GM21390 (cell line): ENCODE measurements at regions not wholly inside any gene's neighbourhood (a gene's known extent, or its start where the extent isn't known, plus 50 kb on each side); places are given as distances from the start of the nearest gene placed in this dataset.
A peak's percentile ranks its signal among the peaks of the same experiment; 100 is the strongest.
"Not testable (repeated sequence)": the region's sequence is repeated elsewhere in the genome, so short reads cannot be mapped to it uniquely, and the experiment has no call there.

Source experiments
- ATAC-seq: cut with Tn5 transposase; IDR thresholded peaks from one replicate; pipeline ENCODE4 v1.9.1; 2021; ENCODE audit not compliant: unreplicated experiment

DNA sequence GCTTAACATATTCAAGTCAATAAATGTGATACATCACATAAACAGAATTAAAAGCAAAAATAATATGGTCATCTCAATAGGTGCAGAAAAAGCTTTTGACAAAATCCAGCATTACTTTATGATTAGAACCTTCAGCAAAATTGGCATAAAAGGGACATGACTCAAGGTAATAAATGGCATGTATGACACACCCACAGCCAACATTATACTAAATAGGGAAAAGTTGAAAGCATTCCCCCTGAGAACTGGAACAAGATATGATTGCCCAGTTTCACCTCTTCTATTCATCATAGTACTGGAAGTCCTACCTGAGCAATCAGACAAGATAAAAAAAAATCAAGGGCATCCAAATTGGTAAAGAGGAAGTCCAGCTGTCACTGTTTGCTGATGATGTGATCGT, 594.7 kb downstream of the DIPK2A start:
- no peak for ATAC-seq

DNA sequence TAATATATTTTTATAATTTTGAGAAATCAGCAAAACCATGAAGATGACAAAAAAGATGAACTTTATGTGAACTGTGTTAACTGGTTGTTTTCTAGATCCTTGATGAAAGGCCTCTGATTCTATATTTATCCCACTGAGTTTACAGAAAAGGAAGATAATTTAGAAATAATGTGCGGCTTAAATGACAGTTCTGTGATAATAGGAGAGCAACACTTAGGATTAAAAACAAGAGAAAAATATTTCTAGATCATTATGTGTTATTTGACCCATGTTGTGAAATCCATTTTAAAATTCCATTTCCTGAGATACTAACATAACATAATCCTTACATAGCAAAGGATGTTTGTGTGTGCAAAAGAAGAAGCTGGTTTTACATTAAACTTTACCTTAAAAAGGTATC, 598.0 kb downstream of the DIPK2A start:
- no peak for ATAC-seq

DNA sequence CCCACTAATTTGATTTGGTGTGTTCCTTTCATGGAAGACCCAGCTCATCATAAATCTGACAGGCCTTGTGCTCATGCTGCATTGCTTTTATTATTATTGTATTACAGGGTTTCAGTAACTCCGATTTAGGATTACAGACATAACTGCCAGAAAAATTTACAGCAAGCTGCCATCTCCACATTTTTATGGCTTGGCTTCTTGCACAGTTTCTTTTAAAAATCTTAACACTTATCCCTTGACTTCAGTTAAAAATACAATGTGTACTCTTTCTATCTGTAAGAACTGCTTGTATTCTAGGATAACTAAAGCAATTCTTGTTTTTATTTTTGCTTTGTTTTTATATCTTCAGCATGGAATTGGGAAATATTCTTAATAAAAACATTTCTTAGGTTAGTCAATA, 612.2 kb downstream of the DIPK2A start:
- ATAC-seq, result no peak

DNA sequence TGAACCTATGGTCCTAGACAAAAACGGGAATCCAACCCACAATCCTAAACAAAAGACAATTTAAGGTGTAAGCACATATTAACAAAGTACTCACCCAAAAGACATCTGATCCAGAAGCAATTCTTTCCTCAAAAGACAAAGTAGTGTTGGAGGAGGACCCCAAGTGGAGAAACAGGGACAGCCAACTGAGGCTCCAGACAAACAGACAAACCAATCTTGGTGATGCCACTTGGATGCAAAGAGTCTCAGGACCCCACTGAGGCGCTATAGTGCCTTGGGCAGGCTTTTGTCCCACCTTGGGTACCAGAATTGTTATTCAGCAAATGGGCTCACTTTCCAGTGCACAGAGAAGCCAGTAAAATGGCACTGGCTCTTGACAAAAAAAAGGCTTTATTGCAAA, 613.8 kb downstream of the DIPK2A start:
- ATAC-seq, result no peak

DNA sequence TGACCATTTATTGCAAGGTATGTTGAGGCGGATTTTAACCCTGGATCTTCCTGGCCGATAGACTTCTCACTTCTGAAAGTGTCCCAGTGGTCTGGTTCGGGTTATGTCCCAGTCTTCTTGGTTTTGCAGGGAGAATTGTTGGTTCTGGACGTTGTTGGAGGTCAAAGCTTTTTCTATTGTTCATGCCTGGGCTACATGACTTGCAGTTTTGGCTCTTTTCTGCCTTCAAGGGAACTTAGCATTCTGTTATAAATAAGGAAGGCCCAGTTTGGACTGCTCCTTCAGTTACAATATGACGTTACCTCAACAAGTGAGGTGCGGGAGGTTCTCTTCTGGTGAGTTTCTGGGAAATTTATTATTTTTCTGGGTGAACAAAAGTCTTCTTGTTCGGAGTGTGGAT, 614.3 kb downstream of the DIPK2A start:
- ATAC-seq, result no peak

DNA sequence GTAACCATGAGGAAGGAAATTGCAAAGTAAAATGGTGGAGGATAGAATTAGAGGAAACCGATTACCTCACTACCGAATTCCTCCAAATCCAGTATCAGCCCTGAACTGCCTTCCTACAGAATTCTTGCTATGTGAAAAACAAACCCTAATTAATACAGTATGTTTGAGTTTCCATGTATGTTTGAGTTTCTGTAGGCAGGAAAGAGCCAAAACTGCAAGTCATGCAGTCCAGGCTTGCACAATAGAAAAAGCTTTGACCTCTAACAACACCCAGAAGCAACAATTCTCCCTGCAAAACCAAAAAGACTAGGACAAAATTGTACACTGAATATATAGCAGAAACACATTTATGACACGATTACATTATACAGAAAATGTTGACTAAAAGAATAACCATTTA, 614.8 kb downstream of the DIPK2A start:
- no peak for ATAC-seq

DNA sequence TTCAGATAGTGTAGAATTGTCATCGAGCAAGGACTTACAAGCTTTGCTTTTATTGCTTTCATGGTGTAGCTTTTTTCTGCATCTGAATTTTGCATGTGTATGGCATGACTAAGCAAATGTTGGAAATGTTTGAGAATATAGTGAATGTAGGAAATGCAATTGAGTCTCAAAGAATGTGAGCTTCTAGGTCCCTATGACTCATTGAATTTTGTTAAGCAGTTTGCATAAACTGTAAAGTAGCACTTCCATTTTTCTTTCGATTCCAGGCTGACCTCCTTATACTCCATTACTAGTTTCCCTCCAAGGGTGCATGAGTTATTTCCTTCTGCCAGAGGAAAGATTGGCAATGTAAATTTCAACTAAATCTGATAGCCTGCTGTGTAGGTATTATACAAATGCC, 619.2 kb downstream of the DIPK2A start:
- ATAC-seq, result no peak

DNA sequence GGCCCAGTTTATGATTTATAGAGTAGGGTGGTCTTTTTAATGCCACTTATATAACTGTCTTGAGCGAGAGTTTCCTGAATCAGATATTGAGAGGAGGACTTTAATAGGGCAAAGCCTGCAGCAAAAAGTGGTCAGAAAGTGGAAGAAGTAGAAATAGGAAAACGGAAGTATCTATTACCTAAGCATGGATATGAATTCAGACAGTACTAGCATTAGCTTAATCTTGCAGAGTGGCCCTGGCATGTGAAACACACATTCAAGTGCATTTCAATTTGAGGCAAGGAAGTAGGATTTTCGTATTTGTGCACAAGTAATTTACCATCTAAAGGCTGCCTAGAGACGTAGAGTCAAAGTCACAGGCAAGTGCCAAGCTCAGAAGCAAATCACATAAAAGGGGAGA, 622.3 kb downstream of the DIPK2A start:
- ATAC-seq, result no peak

DNA sequence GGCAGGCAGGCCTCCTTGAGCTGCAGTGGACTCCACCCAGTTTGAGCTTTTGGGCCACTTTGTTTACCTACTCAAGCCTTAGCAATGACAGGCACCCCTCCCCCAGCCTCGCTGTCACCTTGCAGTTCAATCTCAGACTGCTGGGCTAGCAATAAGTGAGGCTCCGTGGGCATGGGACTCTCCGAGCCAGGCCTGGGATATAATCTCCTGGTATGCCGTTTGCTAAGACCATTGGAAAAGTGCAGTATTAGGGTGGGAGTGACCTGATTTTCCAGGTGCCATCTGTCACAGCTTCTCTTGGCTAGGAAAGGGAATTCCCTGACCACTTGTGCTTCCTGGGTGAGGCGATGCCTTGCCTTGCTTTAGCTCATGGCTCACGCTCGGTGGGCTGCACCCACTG, 648.6 kb downstream of the DIPK2A start:
- not testable (repeated sequence) for ATAC-seq

DNA sequence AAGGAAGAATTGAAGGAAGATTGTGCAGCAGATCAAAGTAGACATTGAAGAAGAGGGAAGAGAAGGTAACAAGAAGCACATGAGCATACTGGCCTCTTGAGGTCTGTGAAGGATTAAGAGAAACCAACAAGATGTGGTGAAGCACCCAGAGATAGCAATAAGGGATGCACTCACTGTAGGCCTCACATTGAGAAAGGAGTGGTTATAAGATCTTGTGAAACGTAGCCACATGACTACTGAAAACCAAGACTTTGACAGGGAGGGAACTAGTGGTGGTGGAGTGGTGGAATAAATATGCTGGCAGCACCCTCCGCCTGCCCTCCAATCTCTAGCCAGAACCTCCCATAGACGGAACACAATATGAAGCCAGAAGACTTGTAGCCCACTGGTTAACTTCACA, 651.2 kb downstream of the DIPK2A start:
- ATAC-seq, result peak; percentile 49

DNA sequence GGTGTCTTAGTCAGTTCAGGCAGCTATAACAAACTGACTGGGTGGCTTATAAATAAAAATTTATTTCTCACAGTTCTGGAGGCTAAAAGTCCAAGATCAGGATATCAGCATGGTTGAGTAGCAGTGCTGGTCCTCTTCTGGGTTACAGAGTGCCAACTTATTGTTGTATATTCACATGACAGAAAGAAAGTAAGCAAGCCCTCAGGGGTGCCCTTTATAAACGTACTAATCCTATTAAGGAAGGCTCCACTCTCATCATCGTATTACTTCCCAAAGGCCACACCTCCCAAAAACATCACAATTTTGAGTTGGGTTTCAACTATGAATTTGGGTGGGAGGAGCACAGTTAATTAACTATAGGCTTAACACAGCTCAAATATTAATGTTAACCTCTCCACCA, 653.0 kb downstream of the DIPK2A start:
- no peak for ATAC-seq

DNA sequence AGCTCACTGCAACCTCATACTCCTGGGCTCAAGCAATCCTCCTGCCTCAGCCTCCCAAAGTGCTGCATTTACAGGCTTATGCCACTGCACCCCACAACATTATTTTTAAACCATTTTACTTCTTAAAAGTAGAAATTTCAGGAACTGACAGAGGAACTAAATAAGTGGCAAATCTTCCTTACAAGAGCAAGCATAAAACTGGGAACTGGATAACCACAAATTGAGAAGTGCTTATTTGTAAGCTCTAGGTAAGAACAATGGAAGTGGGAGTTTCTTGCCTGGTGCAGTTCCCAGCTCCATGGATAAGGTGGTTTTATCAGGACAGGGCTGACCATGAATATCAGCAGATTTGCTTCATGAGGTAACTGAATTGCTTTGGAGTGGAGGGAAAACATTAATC, 655.2 kb downstream of the DIPK2A start:
- ATAC-seq, result no peak

DNA sequence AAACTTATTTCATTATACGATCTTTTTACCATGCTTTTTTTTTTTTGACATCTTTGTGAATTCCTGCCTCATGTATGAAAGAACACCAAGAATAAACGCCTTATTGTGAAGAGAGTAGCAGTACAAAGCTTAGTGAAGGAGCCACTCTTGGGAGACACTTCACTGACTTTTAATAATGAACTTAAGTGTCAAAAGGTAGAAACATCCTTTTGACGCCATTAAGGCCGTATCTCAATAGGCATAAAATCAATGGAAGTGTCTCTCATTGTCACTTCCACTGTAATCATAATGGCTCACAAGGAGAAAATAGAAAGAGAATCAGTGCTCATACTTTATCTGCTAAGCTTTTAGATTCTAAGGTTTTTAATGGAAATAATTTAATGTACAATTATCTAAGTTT, 657.8 kb downstream of the DIPK2A start:
- ATAC-seq, result no peak

DNA sequence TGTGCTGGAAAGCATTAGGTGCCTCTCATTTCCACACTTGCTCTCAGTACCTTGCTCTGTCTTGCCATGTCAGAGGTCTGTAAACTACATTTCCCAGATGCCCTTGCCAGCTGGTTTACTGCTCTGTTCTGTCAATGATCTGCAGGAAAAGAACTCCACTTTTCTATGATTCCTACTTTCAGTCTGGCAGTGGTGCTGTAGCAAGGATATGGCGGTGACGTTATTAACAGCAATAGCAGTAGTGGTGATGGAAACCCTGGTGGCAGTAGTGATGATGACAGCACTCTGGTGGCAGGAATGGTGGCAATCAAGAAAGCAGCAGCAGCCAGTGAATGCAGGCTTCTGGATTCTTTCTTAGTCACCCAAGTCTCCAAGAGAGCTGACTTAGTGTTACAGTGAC, 665.2 kb downstream of the DIPK2A start:
- ATAC-seq, result no peak

DNA sequence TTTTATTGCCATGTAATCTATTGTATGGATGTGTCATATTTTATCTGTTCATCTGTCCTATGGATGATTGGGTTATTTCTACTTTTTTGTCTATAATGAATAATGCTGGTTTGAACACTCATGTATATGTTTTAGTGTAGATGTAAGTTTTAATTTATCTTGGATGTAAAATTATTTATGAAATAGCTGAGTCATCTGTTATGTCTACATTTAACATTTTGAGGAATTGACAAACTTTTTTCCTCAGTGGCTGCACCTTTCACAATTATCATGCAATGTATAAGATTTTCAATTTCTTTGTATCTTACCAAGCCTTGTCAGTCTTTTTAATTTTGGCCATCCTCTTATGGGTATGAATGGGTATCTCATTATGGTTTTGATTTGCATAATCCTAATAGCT, 666.4 kb downstream of the DIPK2A start:
- ATAC-seq, result no peak

DNA sequence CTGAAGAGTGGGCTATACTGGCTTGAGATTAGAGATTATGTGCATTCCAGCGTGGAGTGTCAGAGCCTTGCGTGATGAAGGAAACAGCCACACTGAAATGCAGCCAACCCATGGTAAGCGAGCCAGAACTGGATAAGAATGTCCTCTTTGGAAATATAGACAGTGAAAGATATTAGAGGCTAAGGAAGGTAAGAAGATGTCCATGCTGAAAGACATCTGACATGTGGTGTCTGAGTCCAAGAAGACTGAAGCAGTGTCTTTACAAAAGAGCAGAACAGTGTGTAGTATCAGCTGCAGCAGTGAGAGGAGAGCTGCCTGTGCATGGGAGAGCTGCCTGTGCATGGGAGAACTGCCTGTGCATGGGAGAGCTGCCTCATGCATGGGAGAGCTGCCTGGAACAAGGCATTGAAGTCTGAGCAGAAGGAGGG, 672.2 kb downstream of the DIPK2A start:
- no peak for ATAC-seq

DNA sequence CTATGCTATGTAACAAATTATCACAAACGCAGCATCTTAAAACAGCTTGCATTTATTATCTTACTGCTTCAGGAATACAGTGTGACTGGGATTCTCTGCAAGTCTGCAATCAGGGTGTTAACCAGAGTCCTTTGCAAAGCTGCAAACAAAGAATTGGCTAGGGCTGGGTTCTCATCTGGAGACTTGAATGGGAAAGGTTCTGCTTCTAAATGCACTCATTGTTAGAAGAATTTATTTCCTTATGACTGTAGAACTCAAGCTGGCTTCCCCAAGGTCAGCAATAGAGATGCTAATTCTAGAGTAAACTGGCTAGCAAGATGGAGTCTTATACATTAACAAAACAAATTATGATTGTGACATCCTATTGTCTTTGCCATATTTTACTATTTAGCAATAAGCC, 673.7 kb downstream of the DIPK2A start:
- no peak for ATAC-seq

DNA sequence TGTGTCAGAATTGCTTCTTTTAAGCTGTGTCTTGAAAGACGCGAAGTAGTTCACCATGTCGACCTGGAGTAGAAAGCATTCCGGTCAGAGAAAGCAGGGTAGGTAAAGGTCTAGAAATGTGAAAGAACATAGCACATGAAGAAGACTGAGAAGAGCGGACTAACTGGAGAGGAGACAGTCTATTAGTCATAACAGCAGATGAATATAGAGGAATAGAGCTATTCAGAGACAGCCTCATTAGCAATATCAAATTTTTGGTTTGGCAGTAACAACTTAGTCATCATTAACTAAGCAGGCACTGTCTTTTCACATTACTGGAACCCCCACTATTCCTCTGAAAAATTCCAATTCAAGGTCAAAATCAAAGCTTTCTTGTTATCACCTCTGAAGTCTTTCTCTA, 678.8 kb downstream of the DIPK2A start:
- no peak for ATAC-seq

DNA sequence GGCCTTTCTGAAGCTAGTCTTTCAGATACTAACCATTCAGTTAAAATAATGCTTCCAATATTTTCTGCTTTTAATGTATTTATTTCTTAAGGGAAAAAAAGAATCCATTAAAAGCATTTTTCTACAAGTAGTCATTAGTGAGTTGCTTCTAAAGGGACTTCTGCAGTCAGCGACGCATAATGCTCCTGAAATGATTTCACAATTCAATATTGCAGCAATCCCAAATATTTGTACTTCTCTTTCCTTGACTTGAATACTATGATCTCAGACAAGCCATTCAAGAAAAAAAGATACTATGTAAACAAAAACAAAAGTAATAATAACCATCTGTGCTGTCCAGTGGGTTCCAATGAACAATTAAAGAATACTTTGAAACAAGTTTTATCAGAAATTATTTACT, 681.0 kb downstream of the DIPK2A start:
- no peak for ATAC-seq

DNA sequence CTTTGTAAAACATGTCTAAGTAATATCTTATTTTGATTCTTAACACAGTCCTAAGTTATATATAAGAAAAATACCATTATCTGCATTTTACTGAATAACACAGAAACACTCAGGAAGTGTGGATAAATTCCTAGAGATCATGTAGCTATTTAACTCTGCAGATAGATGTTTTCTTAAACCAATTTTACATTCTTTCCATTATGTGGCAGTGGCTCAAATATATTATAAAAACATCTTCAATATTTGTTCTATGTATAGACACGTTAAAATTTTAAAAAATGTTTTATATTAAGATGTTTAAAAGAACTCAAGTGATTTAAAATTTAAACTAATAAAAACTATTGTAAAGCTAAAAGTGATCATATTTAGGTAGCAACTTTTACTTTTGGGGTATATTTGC, 683.8 kb downstream of the DIPK2A start:
- ATAC-seq, result no peak

DNA sequence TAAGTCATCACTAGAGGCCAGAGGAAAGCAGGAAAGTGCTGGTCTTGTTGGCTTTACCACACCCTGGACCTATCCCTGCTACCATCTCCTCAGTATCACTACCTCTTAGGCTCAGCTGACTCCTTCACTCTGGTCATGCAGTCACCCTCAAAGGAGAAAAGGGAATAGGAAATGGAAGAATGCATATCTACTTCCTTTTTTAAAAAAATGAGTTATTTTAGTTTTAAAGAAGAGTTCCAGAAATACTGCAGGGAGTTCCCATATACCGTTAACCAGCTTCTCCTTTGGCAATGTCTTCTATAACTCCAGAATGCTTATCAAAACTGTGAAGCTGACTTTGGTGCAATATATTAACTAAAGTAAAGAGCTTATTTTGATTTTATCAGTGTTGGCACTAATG, 688.6 kb downstream of the DIPK2A start:
- no peak for ATAC-seq

DNA sequence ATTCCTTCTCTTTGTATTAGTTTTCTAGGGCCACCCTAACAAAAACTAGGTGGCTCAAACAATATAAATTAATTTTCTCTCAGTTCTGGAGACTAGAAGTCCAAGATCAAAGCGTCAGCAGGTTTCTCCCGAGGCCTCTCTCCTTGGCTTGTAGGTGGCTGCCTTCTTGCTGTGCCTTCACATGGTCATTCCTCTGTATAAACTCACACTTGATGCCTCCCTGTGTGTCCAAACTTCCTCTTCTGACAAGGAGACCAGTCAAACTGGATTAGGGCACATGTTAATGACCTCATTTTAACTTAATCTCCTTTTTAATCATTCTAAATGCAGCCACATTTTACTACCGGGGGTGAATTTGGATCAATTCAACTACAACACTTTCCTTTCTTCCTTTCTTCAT, 691.1 kb downstream of the DIPK2A start:
- ATAC-seq, result no peak

DNA sequence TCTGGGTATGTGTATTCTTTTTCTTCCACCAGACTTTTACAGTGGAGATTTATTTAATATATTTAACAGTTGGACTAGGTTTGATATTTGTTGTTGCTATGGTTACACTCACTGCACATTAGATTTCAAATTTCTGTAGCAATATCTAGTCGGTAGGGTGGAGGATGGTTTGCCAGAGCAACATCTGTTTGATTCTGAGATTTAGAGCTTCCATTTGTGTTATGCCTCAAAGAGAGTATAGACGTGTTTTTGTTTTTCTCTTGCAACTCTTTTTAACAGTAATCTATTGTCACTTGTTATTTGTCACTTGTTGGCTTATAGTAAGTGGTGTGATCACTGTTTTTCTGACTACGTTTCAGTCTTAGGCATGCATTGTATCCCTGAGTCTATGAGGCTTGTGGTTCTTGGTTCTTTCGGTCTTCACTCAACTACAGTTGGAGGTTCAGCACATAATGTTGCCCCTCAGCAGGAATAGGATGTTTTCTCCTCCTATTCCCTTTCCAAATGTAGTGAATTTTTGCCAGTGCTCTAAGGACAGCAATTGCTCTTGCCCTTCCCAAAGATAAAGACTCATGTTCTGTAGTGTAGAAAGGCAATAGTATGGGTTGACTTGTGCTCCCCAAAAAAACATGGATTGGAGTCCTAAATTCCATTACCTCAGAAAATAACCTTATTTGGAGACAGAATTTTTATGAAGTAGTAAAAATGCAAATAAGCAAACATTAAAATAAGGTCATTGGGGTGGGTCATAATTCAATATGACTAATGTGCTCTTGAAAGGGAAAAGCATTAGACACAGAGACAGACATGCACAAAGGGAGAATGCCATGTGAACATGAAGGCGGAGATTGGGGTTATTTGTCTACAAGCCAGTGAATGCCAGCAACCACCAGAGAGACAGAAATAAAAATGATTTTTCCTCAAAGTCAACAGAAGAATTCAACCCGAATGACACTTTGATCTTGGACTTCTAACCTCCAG, 692.1 kb downstream of the DIPK2A start:
- no peak for ATAC-seq
